Activated CD4-positive, alpha-beta T cell treated with anti-CD3 and anti-CD28 coated beads, Interleukin-2, amount 50 U/mL, for 48 hours (primary cell): ENCODE measurements at regions not wholly inside any gene's neighbourhood (a gene's known extent, or its start where the extent isn't known, plus 50 kb on each side); places are given as distances from the start of the nearest gene placed in this dataset.

ENCODE experiments used
- DNase-seq, 2 experiments: peaks; one replicate each; pipeline ENCODE4 v3.0.0-alpha.2; 2020

DNA sequence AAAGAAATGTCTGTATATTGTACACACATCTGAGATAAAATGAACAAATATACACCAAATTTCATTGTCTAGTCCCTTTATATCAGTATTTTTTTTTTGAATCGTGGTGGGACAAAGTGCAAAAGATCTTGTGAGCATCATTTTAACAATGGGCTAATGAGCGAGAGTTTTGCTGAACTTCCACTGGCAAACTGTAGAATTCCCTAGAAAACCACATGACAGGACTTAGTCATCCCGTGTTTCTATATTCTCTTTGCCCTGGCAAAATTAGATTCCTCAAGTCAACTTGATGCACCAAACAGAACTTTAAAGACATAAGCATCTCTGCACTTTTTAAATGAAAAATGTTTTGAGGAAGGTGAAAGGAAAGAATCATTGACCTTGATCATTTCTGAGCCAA lies 488.2 kb upstream of the PTBP2 start:
- DNase-seq, result no peak

DNA sequence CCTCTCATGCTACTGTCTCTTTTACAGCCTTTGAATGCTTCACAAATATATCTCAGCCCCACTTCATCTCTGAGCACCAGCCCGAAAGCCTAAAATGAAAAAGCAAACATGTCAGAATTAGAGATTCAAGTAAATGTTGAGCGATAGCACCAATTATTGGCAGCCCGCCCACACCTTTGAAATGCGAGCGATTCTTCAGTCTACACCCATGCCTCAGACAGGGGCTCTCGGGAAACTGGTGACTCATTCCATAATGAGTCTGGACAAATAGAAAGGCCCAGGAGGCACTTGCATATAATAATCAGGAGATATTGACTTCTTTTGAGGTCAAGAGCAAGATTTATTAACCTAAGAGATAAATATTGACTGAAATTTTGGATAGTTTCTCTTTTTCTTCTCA lies 487.3 kb upstream of the PTBP2 start:
- no peak for DNase-seq

DNA sequence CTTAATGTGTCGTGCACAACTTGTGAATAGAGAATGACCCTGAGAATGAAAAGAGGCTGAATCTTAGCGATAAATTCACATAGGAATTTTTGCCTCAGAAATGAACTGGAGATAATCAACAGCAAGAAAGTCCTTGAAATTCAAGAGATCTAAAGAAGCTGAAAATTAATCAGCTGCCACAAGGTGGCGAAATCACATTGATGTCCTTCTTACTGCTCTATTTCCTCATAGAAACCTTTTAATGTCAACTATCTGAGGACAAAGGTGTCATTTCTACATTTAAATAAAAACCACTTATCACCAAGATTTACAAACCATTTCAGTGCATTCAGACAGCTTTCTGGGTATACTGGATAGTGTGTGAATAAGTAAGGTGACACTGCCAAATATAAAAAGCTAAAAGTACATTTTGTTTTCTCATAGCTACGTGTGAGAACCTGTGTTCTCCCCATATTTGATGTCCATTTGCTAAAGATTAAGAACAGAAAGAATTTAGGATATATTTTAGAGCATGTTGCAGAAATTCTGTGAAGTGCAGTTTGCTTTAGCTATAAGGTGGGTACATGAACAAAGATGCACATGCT lies 485.3 kb upstream of the PTBP2 start:
- peak in 1 of 2 experiments; percentile 7 for DNase-seq

DNA sequence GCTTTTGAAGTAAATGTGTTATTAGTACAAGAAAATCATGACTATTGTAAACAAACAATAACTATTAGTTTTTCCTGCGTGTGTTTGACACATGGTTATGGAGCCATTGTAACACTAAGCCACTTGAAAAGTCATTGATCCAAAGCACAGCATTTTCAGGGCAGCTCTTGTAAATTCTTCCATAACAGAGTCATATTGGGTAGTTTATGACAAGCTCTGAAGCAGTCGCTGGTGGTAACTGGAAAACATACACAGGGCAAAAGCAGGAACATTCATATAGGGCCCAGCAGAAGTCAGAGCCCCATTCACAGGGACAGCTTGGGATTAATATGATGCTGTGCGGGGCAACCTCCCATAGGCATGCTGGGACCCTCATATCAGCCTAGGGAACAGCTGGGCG lies 483.2 kb upstream of the PTBP2 start:
- no peak for DNase-seq

DNA sequence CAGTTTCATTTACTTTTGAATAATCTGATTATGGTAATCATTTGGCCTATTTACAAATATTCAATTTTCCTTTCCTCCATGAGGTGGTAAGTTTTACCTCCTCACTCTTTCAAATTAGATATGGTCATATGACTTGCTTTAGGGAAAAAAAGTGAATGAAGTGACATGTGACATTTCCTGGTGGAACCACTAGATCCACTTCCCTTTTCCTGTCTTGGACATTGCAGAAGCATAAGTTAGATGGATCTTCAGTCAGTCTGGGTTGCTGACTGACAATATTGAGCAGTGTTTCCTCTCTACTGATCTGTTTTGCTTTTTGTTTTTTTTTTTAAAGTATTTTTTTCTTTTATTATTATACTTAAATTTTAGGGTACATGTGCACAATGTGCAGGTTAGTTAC lies 481.1 kb upstream of the PTBP2 start:
- DNase-seq, result no peak

DNA sequence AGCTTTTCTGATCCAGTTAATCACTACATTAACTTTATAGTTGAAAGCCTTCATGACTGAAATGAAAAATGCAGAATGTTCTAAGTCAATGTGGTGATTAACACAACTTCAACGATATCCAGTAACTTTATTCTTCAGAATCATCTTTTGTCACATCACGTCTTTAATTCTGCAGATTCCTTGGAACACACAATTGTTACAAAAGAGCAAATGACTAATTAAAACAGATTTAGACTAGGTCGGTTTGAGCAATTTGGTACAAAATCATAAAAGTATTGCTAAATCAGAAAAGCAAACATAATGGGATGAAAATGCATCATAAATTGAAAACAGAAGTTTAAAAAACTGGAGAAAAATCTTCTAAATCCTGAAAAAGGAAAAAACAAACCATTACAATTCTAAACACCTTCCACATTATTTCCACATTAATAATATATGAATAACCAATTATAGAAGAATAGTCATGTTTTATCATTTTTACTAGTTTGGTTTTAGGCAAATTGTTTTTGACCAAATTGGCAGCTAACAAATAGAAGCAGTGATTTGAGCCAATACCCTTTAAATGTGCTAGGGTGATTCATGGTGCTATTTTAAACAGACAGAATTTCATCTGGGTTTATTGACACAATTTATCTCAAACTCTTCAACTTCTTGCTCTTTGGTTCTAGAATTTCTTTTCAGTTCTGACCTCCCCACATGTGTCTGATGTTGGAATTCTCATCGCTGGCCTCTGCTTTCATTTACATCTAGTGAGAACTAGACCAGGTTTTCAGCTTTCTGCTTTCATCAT lies 468.1 kb upstream of the PTBP2 start:
- DNase-seq, result no peak

DNA sequence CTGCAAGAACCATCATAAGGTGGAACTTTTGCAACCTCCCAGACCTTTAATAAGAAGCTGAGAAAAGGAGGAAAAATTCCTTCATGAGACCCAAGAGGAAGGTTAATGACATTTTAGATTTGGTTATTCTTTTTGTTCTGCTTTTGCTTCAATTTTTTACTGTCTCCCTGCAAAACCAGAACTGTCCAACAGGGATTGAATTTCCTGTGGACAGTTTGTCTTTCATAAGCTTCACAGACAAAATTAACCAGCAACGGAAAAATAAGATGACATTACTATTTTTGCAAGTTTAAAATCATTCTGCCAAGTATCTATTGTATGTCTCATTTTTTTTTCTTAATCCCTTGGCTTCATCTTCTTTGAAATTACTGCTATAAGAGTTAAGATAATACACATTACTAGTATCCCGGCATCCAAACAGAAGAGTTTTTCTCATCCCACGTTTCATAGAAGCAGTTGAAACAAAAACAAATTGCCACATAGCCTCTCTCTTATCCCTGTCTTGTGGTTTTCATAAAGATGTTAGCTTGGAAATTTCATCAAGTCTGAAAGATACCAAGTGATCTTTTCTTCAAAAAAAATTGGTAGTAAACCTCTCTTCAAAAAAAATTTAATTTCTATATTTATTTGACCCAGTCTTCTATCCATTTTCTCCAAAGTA lies 465.3 kb upstream of the PTBP2 start:
- DNase-seq, result no peak

DNA sequence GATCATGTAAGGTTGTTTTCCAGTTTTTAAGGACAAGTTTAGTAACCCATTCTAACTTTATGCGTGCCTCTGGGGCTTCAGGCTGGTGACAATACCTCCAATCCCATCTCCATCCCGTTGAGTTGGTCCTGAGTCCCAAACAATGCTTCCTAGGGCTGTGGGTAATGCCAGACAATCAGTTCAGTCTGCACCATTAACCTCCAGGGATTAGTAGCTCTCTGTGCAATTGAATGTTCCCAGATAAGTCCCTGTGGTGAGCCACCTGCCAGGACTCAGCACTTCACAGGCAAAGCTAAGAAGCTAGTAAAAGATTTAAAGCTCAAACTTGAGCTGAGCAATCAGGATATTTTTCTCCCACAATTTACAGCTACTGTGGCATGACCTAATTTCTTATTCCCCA lies 462.2 kb upstream of the PTBP2 start:
- no peak for DNase-seq

DNA sequence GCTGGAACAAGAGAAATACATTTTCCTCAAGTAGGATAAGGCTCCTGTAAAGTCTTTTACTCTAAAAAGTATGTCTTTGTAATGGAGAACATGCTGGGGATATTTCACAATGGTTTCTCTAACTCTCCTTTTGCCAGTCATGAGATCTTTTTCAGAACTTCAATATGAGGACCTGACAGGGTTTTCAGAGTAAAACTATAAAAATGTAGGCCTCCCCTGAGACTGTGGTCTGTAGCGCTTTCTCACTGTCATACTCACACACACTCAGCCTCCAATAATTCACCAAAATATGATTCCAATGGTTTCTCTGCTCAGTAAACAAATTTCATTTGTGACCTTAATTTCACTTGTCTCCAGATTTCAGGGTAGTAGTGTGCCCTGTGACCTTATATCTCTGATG lies 440.1 kb upstream of the PTBP2 start:
- DNase-seq, result no peak

DNA sequence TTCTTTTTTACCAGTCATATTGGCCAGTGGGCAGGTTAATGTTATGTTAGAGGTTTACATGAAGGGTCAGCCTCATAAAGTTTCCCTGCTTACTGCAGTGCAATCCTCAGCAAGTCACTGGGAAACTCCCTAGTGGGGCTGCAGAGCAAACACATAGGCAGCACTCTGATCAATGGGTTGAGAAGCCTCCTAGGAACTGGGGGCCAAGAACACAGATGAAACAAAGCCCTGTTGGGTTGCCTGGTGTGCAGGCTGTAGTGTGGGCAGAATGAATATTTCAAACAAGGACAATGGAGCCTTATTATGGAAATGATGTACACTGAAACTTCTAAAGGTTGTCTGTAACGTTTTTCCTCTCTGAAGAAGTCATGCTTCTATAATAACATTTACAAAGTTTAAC lies 431.6 kb upstream of the PTBP2 start:
- no peak for DNase-seq

DNA sequence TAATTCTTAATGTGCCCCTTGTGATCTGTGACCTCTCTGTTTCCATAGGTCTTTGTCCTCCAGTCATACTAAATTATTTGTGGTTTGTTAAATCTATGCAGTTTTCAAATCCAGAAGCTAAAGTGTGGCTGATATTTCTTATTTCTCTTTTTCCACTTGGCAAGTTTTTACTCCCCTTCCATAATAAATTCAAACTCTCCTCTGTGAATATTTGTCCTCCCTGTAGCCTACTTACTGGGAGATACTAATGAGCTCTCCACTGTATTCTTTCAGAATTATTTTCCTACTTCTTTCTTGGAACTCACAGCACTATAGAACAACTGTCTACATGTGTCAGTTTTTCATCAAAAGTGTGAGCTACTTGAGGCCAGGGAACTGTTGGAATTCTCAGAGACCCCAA lies 430.8 kb upstream of the PTBP2 start:
- DNase-seq, result no peak

DNA sequence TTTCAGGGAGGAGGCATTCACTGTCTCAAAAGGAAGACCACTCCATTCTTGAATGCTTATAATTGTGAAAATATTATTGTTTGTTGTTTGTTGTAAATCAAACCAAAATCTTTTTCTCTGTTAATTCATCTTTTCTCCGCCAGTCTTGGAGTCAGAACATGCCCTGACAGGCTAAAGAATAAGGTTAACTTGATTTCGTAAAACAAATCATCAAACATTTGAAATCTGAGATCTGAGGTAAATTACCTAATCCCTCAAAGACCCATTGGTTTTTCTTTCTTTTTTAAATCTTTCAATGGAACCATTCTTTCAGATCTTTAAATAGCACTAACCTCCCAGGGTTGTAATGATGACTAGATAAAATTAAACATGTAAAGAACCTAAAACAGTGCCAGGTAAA lies 430.1 kb upstream of the PTBP2 start:
- DNase-seq, result no peak

DNA sequence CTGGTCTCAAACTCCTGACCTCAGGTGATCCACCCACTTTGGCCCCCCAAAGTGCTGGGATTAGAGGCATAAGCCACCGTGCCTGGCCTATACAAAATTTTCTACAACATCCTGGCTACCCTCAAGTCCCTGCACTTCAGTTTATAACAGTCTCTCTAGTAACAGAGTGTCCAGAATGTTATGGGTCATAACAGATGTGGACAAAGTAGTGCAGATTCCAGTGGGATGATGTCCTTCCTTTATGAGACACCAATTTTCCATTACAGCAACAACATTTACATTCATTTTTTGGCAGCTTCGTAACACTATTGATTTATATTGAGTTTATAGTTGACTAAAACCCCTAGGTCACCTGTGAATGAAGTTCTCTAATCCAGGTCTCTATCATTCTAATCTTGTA lies 429.4 kb upstream of the PTBP2 start:
- no peak for DNase-seq

DNA sequence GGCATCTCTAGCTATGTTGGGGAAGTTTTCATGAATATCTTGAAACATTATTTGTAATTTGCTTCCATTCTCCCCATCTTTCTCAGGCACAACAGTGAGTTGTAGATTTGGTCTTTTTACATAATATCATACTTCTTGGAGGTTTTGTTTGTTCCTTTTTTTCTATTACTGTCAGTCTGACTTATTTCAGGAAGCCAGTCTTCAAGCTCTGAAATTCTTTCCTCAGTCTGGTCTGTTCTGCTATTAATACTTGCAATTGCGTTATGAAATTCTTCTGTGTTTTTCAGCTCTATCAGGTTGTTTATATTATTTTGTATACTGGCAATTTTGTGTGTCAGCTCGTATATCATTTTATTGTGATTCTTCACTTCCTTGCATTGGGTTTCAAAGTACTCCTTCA lies 424.6 kb upstream of the PTBP2 start:
- DNase-seq, result no peak

DNA sequence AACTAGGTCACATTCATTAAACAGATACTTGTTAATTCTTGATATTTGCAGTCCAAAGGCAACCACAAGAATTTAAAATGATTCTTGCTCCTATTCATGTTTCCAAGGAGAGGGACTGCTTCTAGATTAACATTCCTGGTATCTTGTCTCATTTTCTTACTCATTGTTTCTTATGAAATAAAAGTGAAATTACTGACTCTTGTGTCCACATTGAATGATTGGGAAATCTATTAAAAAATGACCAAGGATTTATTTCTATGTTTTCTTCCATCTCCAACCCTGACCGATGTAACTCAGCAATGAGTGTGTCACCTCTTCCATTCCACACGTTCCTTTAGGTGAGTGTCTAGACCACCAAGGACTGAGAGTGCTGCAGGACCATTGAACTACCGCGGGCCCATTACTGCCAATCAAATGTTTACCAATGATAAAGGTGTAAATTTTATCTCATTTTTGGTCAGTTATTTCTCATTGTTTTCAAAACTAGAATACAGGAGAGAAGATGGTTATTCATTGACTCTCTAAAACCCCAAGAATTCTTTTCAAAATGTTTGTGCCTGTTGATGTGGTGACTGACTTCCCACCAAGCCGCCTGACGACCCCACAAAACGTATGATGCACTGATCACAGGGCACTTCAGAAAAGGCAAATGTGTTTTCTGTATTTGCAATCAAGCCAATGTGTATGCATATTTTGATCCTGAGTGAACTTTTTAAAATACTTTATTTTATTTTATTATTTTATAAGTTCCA lies 414.6 kb upstream of the PTBP2 start:
- no peak for DNase-seq

DNA sequence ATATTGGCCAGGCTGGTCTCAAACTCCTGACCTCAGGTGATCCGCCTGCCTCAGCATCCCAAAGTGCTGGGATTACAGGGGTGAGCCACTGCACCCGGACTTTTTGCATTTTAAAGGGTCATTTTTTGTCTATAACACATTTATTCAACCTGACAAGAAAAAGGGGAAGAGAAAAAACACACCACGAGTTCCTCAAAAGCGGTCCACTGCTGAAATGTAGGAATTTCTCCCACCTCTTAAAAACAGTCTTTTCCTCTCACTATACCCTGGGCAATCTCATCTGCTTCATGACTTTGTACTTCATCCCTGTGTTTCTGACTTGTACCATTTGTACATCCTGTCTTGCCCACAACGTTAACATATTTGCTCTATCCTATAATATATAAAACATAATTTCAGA lies 413.3 kb upstream of the PTBP2 start:
- DNase-seq, result no peak

DNA sequence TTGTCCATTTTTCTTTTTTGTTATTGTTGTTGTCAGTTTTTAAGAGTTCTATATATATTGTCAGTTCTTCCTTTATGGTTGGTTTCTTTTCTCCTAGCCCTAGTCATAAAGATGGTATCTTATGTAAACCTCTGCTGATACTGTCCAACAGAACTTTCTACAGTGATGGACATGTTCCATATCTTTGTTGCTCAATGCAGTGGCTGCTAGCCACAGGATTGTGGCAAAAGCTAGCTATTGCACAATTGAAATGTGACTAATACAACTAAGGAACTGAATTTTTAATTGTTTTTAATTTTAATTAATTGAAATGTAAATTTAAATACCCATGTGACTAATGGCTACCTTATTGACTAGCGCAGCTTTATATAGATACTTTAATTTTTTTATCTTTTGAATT lies 411.8 kb upstream of the PTBP2 start:
- DNase-seq, result no peak

DNA sequence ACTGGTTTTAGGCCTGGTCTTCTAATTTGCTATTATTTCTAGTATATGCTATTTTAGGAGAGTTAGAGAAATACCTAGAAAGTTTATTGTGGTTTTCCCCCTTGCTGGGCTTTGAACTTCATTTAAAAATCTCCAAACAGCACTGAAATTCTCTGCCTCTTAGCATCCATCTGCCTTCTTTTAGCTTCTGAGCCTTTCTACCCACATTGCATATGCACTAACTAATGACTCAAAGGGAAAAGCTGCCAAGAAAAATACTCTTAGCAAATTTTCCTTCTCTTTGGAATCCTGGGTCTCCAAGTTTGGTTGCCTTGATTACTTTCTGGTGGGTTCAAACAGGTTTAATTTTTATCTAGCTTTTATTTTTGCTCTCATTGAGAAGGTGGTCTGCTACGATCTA lies 408.4 kb upstream of the PTBP2 start:
- no peak for DNase-seq

DNA sequence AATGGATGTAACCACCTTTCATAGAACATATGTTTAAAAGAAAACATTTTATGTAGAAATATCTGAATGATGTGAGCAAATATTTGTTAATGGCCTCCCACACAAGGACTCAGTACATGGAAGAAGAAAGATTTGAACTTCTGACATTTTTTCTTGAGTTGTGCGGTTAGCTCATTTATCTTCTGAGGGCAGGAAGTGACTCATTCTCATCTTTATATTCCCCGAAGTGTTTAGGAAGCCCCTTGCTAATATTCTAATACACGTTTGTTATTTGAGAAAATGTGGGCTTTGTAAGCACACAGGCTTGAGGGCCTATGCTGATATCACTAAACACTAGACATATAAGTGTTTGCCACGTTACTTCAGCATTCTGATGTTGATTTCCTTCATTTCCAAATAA lies 392.5 kb upstream of the PTBP2 start:
- no peak for DNase-seq

DNA sequence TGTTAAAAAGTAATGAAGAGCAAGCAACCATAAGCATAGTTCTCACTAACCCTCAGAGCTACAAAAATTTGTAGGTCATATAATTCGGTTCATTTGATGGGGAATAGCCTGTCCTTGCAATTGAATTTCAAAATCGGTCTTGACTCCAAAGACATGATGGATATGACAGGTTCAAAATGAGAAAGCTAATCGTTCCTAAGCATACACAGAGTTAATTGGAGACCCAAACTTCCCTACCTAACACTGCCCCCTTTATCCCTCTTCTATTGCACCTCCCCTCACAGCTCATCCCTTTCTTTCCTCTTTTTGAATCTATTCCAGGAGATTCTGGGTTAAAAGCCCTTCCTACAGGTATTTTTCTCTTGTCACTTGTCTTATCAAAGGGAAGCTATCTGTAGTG lies 390.0 kb upstream of the PTBP2 start:
- DNase-seq, result no peak

DNA sequence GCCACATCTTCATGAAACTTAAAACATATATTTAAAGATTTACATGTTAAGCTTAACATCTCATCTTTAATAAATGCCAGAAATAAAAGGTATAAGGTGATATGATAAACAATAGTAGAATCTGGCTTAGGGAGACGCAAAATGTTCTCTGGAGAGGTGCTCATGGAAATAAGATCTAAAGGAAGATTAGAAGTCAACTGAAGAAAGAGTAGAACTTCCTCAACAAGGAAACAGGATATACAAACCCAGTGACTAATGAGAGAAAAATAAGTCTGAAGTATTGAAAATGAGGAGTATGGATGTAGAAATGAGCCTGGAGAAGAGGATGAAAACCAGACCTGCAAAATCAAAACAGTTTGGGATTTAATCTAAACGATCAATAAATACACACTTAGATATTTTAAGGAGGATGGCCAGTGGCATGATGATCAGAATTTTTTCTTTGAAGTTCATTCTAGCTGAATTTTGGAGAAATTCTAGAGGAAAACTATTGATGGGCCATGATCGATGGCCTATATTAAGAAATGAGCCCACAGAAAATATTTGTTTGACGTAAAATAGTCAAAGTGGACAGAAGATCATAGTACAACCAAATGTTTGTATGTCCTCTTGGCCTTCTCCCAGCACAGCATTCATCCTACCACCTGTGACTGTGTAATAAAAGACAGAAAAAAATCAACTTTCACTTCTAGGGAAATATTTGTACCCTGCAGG lies 387.9 kb upstream of the PTBP2 start:
- DNase-seq, result no peak

DNA sequence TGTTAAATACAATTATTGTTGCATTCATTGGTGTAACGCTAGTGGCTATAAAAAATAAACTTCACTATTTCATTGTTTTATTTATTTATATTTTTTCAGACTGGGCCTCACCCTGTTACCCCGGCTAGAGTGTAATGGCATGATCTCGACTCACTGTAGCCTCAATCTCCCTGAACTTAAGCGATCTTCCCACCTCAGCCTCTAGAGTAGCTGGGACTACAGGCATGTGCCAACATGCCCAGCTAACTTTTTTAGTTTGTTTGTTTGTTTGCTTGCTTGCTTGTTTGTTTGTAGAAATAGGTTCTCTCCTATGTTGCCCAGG lies 387.4 kb upstream of the PTBP2 start:
- DNase-seq, result no peak

DNA sequence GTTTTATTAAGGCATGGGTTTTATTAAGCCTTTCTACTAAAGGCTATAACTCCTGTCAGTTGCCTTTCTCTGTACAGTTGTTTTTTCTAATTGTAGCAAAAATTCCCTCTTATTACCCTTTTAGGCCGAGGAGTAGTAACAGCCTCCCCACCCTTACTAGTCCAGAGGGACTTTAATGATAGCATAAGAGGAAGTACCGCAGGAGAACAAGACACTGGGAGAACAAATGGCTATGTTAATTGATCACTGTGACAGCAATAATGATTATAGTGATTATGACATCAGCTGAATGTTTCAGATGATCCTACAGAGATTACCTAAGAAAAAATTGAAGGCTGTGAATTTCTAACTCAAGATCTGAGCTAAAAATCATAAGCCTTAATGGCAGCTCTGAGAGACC lies 383.0 kb upstream of the PTBP2 start:
- DNase-seq, result no peak
